ENCODE measurements at regions not wholly inside any gene's neighbourhood (a gene's known extent, or its start where the extent isn't known, plus 50 kb on each side); places are given as distances from the start of the nearest gene placed in this dataset.

DNA sequence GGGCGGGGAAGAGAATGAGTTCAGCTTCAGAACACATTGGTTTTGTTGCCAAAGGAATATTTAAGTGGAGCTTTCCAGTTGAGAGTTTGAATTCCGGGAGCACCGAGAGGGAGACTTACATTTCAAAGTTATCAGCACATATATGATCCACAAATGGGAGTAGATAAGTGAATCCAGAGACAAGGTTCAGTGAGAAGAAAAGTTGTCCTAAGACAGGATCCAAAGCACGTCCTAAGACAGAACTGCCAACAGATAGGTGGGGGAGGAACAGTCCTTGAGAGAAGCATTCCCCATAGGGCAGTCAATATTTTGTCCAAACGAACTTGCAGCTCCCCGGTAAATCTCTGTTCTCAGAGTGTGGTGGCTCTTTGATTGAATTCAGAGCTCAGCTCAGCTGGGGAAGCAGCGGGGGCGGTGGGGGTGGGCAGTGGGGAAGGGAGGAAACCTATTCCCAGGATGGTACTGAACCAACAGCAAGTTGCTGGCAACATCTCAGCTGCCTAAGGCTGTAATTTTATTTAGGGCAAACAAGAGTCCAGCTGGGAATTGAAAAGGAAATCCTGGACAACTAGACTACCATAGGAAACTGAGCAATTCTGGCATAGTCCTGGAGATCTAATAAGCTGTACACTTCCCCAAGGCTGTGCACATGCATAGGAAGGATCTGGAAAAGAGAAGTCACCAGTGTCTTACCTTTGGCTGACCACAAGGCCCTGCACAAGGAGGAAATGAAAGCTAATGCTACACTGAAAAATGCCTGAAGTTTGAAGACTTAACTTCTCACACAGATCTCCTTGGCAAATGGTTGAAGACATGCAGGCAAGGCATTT is 94.2 kb upstream of the CXCL12 start:
- H3K9me3 ChIP-seq (replicated peaks in 1 of 2; ENCODE audit: control insufficient read depth in 2 of 2, insufficient read depth in 1 of 2, low read depth in 1 of 2, low read length in 2 of 2): no peaks in the 10 kb centered on the region
- H3K4me3 ChIP-seq (ENCODE audit: low read length in 2 of 2): no peak overlapping the region
- no peak overlapping the region for H2BK120ac ChIP-seq (ENCODE audit: low read depth, low read length)
- H2AFZ ChIP-seq (ENCODE audit: low read length): no peak overlapping the region
- H3K4ac ChIP-seq (ENCODE audit: low read length): no peak overlapping the region
- H2BK5ac ChIP-seq (ENCODE audit: low read length): no peak overlapping the region
- no peak overlapping the region for H3K18ac ChIP-seq (ENCODE audit: low read length)
- no peak overlapping the region for H4K8ac ChIP-seq (ENCODE audit: low read depth, low read length)
- H2AK5ac ChIP-seq (ENCODE audit: low read depth, low read length): no peak overlapping the region
- H2BK15ac ChIP-seq (ENCODE audit: low read length): no peak overlapping the region
- no peak overlapping the region for H3K27ac ChIP-seq (replicated peaks; ENCODE audit: low read length)
- H3K36me3 ChIP-seq (replicated peaks in 1 of 2; ENCODE audit: control insufficient read depth in 2 of 2, insufficient read depth in 2 of 2, low read length in 2 of 2): no peaks in the 10 kb centered on the region
- no peak for DNase-seq (ENCODE audit: low spot score)
- no peaks in the 10 kb centered on the region for H3K79me1 ChIP-seq (ENCODE audit: low read depth, low read length)
- H3K23ac ChIP-seq (ENCODE audit: low read depth, low read length, poor library complexity): no peak overlapping the region
- no peak overlapping the region for H2BK12ac ChIP-seq (ENCODE audit: low read length)
- WGBS, 2 donors (ENCODE audit: extremely low coverage in 2 of 2, insufficient read length in 2 of 2, insufficient replicate concordance in 1 of 2): no CpG with 5 or more reads among the region's 8 CpGs
- no peak overlapping the region for H4K91ac ChIP-seq (ENCODE audit: low read depth, low read length, poor library complexity)
- H3K9ac ChIP-seq (ENCODE audit: low read depth, low read length, poor library complexity): no peak overlapping the region
- no peak overlapping the region for H3K4me2 ChIP-seq (ENCODE audit: insufficient read depth, low read length, poor library complexity, severe bottlenecking)
- H3K4me1 ChIP-seq (ENCODE audit: control insufficient read depth in 2 of 2, insufficient read depth in 1 of 2, low read depth in 1 of 2, low read length in 2 of 2): no peaks in the 10 kb centered on the region
- H3K14ac ChIP-seq (ENCODE audit: low read length): no peak overlapping the region
- H3K27me3 ChIP-seq (ENCODE audit: control insufficient read depth in 3 of 3, insufficient read depth in 3 of 3, low read depth in 1 of 3, low read length in 3 of 3): no peaks in the 10 kb centered on the region

DNA sequence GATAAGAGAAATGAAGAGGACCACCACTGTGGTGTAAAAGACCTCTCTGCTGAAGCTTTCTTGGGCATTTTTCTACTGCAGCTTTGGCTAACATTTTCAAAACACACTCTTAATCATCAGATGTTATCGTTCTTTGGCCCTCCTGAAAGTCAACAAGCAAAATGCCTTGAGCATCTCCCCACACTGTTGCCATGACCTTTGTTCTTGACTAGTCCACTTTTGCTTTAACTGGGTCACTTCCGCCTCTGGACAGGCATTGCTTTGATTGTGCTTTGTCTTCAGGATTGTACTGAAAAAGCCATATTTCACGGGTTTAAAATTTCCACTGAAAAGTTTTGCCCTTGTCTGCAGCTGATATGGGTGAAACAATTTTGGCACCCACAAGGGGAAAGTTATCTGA is 107.8 kb upstream of the CXCL12 start:
- no peak overlapping the region for H2BK5ac ChIP-seq (ENCODE audit: low read length)
- H3K27me3 ChIP-seq (ENCODE audit: control insufficient read depth in 3 of 3, insufficient read depth in 3 of 3, low read depth in 1 of 3, low read length in 3 of 3): no peaks in the 10 kb centered on the region
- H4K8ac ChIP-seq (ENCODE audit: low read depth, low read length): no peak overlapping the region
- no peak overlapping the region for H3K4me3 ChIP-seq (ENCODE audit: low read length in 2 of 2)
- H2AFZ ChIP-seq (ENCODE audit: low read length): no peak overlapping the region
- no peak overlapping the region for H3K27ac ChIP-seq (replicated peaks; ENCODE audit: low read length)
- no peaks in the 10 kb centered on the region for H3K36me3 ChIP-seq (replicated peaks in 1 of 2; ENCODE audit: control insufficient read depth in 2 of 2, insufficient read depth in 2 of 2, low read length in 2 of 2)
- no peaks in the 10 kb centered on the region for H3K9me3 ChIP-seq (replicated peaks in 1 of 2; ENCODE audit: control insufficient read depth in 2 of 2, insufficient read depth in 1 of 2, low read depth in 1 of 2, low read length in 2 of 2)
- no peak overlapping the region for H3K9ac ChIP-seq (ENCODE audit: low read depth, low read length, poor library complexity)
- no peak overlapping the region for H3K18ac ChIP-seq (ENCODE audit: low read length)
- no peak overlapping the region for H2BK15ac ChIP-seq (ENCODE audit: low read length)
- H2AK5ac ChIP-seq (ENCODE audit: low read depth, low read length): no peak overlapping the region
- no peak overlapping the region for H2BK12ac ChIP-seq (ENCODE audit: low read length)
- no peaks in the 10 kb centered on the region for H3K79me1 ChIP-seq (ENCODE audit: low read depth, low read length)
- no peak for DNase-seq (ENCODE audit: low spot score)
- no peak overlapping the region for H3K4ac ChIP-seq (ENCODE audit: low read length)
- H3K4me2 ChIP-seq (ENCODE audit: insufficient read depth, low read length, poor library complexity, severe bottlenecking): no peak overlapping the region
- H3K4me1 ChIP-seq (ENCODE audit: control insufficient read depth in 2 of 2, insufficient read depth in 1 of 2, low read depth in 1 of 2, low read length in 2 of 2): no peaks in the 10 kb centered on the region
- no peak overlapping the region for H3K14ac ChIP-seq (ENCODE audit: low read length)
- WGBS, 2 donors (ENCODE audit: extremely low coverage in 2 of 2, insufficient read length in 2 of 2, insufficient replicate concordance in 1 of 2): no CpG with 5 or more reads among the region's 3 CpGs
- H4K91ac ChIP-seq (ENCODE audit: low read depth, low read length, poor library complexity): no peak overlapping the region
- H2BK120ac ChIP-seq (ENCODE audit: low read depth, low read length): no peak overlapping the region
- H3K23ac ChIP-seq (ENCODE audit: low read depth, low read length, poor library complexity): no peak overlapping the region

DNA sequence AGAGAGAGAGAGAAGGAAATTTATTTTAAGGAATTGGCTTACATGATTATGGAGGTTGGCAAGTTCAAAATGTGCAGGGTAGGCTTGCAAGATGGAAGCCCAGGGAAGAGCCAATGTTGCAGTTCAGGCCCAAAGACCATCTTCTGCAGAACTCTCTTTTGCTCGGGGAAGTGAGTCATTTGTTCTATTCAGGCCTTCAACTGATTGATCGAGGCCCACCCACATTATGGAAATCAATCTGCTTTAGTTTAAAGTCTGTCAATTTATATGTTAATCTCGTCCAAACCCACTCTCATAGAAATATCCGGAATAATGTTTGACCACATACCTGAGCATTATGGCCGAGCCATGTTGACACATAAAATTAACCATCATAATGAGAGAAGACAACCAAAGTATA is 113.3 kb upstream of the CXCL12 start:
- Histone ChIP-seq H4K8ac (ENCODE audit: low read depth, low read length) (no peak overlapping the region), H3K36me3 (replicated peaks in 1 of 2; ENCODE audit: control insufficient read depth in 2 of 2, insufficient read depth in 2 of 2, low read length in 2 of 2) (no peaks in the 10 kb centered on the region), H3K27me3 (ENCODE audit: control insufficient read depth in 3 of 3, insufficient read depth in 3 of 3, low read depth in 1 of 3, low read length in 3 of 3) (no peaks in the 10 kb centered on the region), H3K4ac (ENCODE audit: low read length) (no peak overlapping the region), H3K23ac (ENCODE audit: low read depth, low read length, poor library complexity) (no peak overlapping the region), H3K4me3 (ENCODE audit: low read length in 2 of 2) (no peak overlapping the region), H2BK12ac (ENCODE audit: low read length) (no peak overlapping the region), H3K18ac (ENCODE audit: low read length) (no peak overlapping the region), H3K9ac (ENCODE audit: low read depth, low read length, poor library complexity) (no peak overlapping the region), H3K27ac (replicated peaks; ENCODE audit: low read length) (no peak overlapping the region), H2BK5ac (ENCODE audit: low read length) (no peak overlapping the region), H2AFZ (ENCODE audit: low read length) (no peak overlapping the region), H3K14ac (ENCODE audit: low read length) (no peak overlapping the region), H3K79me1 (ENCODE audit: low read depth, low read length) (no peaks in the 10 kb centered on the region), H2AK5ac (ENCODE audit: low read depth, low read length) (no peak overlapping the region), H3K4me2 (ENCODE audit: insufficient read depth, low read length, poor library complexity, severe bottlenecking) (no peak overlapping the region), H2BK120ac (ENCODE audit: low read depth, low read length) (no peak overlapping the region), H3K9me3 (replicated peaks in 1 of 2; ENCODE audit: control insufficient read depth in 2 of 2, insufficient read depth in 1 of 2, low read depth in 1 of 2, low read length in 2 of 2) (no peaks in the 10 kb centered on the region), H2BK15ac (ENCODE audit: low read length) (no peak overlapping the region), H3K4me1 (ENCODE audit: control insufficient read depth in 2 of 2, insufficient read depth in 1 of 2, low read depth in 1 of 2, low read length in 2 of 2) (no peaks in the 10 kb centered on the region), H4K91ac (ENCODE audit: low read depth, low read length, poor library complexity) (no peak overlapping the region)
- DNase-seq (ENCODE audit: low spot score): no peak
- WGBS, 2 donors (ENCODE audit: extremely low coverage in 2 of 2, insufficient read length in 2 of 2, insufficient replicate concordance in 1 of 2): no CpG with 5 or more reads among the region's 5 CpGs

DNA sequence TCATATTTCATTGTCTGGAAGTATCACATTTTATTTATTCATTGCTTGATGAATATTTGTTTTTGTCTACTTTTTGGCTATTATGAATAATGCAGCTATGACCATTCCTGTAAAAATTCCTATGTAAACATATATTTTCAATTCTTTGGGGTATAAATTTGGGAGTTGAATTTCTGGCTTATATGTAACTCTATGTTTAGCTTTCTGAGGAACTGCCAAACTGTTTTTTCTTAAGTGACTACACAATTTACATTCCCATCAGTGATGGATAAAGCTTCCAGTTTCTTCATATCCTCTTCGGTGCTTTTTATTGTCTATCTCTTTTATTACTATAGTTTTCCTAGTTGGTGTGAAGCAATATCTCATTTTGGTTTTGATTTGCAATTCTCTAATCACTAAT is 115.6 kb upstream of the CXCL12 start:
- H2BK12ac ChIP-seq (ENCODE audit: low read length): no peak overlapping the region
- no peak overlapping the region for H2AFZ ChIP-seq (ENCODE audit: low read length)
- no peak overlapping the region for H2BK5ac ChIP-seq (ENCODE audit: low read length)
- no peak overlapping the region for H3K14ac ChIP-seq (ENCODE audit: low read length)
- H2AK5ac ChIP-seq (ENCODE audit: low read depth, low read length): no peak overlapping the region
- no peak for DNase-seq (ENCODE audit: low spot score)
- no peak overlapping the region for H4K8ac ChIP-seq (ENCODE audit: low read depth, low read length)
- H3K4ac ChIP-seq (ENCODE audit: low read length): no peak overlapping the region
- H3K4me3 ChIP-seq (ENCODE audit: low read length in 2 of 2): no peak overlapping the region
- H3K27me3 ChIP-seq (ENCODE audit: control insufficient read depth in 3 of 3, insufficient read depth in 3 of 3, low read depth in 1 of 3, low read length in 3 of 3): no peaks in the 10 kb centered on the region
- H3K36me3 ChIP-seq (replicated peaks in 1 of 2; ENCODE audit: control insufficient read depth in 2 of 2, insufficient read depth in 2 of 2, low read length in 2 of 2): no peaks in the 10 kb centered on the region
- no peak overlapping the region for H4K91ac ChIP-seq (ENCODE audit: low read depth, low read length, poor library complexity)
- H3K79me1 ChIP-seq (ENCODE audit: low read depth, low read length): no peaks in the 10 kb centered on the region
- no peak overlapping the region for H2BK15ac ChIP-seq (ENCODE audit: low read length)
- no peaks in the 10 kb centered on the region for H3K4me1 ChIP-seq (ENCODE audit: control insufficient read depth in 2 of 2, insufficient read depth in 1 of 2, low read depth in 1 of 2, low read length in 2 of 2)
- H2BK120ac ChIP-seq (ENCODE audit: low read depth, low read length): no peak overlapping the region
- no peaks in the 10 kb centered on the region for H3K9me3 ChIP-seq (replicated peaks in 1 of 2; ENCODE audit: control insufficient read depth in 2 of 2, insufficient read depth in 1 of 2, low read depth in 1 of 2, low read length in 2 of 2)
- no CpG with 5 or more reads among the region's 1 CpG for WGBS, 2 donors (ENCODE audit: extremely low coverage in 2 of 2, insufficient read length in 2 of 2, insufficient replicate concordance in 1 of 2)
- H3K18ac ChIP-seq (ENCODE audit: low read length): no peak overlapping the region
- H3K4me2 ChIP-seq (ENCODE audit: insufficient read depth, low read length, poor library complexity, severe bottlenecking): no peak overlapping the region
- no peak overlapping the region for H3K23ac ChIP-seq (ENCODE audit: low read depth, low read length, poor library complexity)
- H3K9ac ChIP-seq (ENCODE audit: low read depth, low read length, poor library complexity): no peak overlapping the region
- no peak overlapping the region for H3K27ac ChIP-seq (replicated peaks; ENCODE audit: low read length)

Data from neuronal stem cell (in vitro differentiated cells).